NCI-H1417 (cell line): ENCODE measurements at regions not wholly inside any gene's neighbourhood (a gene's known extent, or its start where the extent isn't known, plus 50 kb on each side); places are given as distances from the start of the nearest gene placed in this dataset.

ENCODE experiments used
- DNase-seq, 3 experiments: peaks; one replicate each; lab custom pipeline; 2025; lab: John Stamatoyannopoulos, UW

- DNase-seq: no peak
These were observed 423.9 kb downstream of the NPHP4 start for GRCh38 chr1:5568321-5568720.

GRCh38 chr1:5567839-5568238 lies 424.4 kb downstream of the NPHP4 start:
- DNase-seq: no peak

- DNase-seq: no peak
These were observed 425.3 kb downstream of the NPHP4 start for GRCh38 chr1:5566924-5567323.

GRCh38 chr1:5565281-5566125 lies 426.7 kb downstream of the NPHP4 start:
- DNase-seq: peak in 1 of 3 experiments; percentile 41

GRCh38 chr1:5564578-5565257 lies 427.5 kb downstream of the NPHP4 start:
- no peak for DNase-seq

GRCh38 chr1:5563861-5564577 lies 428.2 kb downstream of the NPHP4 start:
- DNase-seq: no peak

- DNase-seq: no peak
These were observed 429.5 kb downstream of the NPHP4 start for GRCh38 chr1:5562769-5563168.

GRCh38 chr1:5562331-5562730 lies 429.9 kb downstream of the NPHP4 start:
- no peak for DNase-seq

GRCh38 chr1:5559078-5559477 lies 433.1 kb downstream of the NPHP4 start:
- DNase-seq: no peak

GRCh38 chr1:5555853-5556252 lies 436.4 kb downstream of the NPHP4 start:
- DNase-seq: no peak

GRCh38 chr1:5554784-5555183 lies 437.4 kb downstream of the NPHP4 start:
- no peak for DNase-seq

GRCh38 chr1:5554111-5554510 lies 438.1 kb downstream of the NPHP4 start:
- DNase-seq: no peak

GRCh38 chr1:5552787-5553484 lies 439.3 kb downstream of the NPHP4 start:
- no peak for DNase-seq

- peak; percentile 85 to 99 (median 93) for DNase-seq
These were observed 440.8 kb downstream of the NPHP4 start for GRCh38 chr1:5551274-5551975.

GRCh38 chr1:5548266-5548665 lies 444.0 kb downstream of the NPHP4 start:
- DNase-seq: peak in 1 of 3 experiments; percentile 12

- peak in 1 of 3 experiments; percentile 3 for DNase-seq
These were observed 449.0 kb downstream of the NPHP4 start for GRCh38 chr1:5543235-5543634.

GRCh38 chr1:5532811-5533210 lies 459.4 kb downstream of the NPHP4 start:
- DNase-seq: no peak

- no peak for DNase-seq
These were observed 465.2 kb downstream of the NPHP4 start for GRCh38 chr1:5526822-5527551.

- no peak for DNase-seq
These were observed 465.9 kb downstream of the NPHP4 start for GRCh38 chr1:5526385-5526750.

- no peak for DNase-seq
These were observed 466.4 kb downstream of the NPHP4 start for GRCh38 chr1:5525597-5526384.
